ENCODE measurements at regions not wholly inside any gene's neighbourhood (a gene's known extent, or its start where the extent isn't known, plus 50 kb on each side); places are given as distances from the start of the nearest gene placed in this dataset.

GRCh38 chr1:101165954-101166353 lies 70.9 kb upstream of the S1PR1 start:
- H3K27ac Mint-ChIP-seq, result no peak overlapping the region
- H3K9me3 Mint-ChIP-seq, result peaks cover 18% of the 10 kb centered on the region
- no peak for DNase-seq
- no peak overlapping the region for H3K4me3 Mint-ChIP-seq
- H3K4me1 Mint-ChIP-seq, result peaks cover 19% of the 10 kb centered on the region
- intact Hi-C loops (cut with micrococcal nuclease), result no loop called here
- peaks cover 9% of the 10 kb centered on the region for H3K36me3 Mint-ChIP-seq (ENCODE audit: low read depth)
- no peaks in the 10 kb centered on the region for H3K27me3 Mint-ChIP-seq

DNA sequence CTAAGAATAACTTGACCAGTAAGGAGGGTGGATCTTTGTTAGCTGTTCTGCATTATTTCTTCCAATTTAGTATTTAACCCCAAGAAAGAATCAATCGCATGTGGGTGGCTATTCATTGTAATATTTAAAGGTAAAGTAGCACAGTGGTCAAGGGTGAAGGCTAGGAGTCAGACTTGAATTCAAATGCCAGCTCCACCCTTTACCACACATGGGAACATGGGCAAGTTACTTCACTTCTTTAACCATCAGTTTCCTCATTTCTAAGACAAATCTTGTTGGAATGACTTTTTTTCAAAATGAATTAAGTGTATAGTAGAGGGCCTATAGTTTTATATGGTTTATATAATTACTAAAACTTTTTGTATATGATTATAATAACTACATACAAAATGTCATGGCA lies 71.3 kb upstream of the S1PR1 start:
- Mint-ChIP-seq H3K27me3 (no peaks in the 10 kb centered on the region), H3K36me3 (ENCODE audit: low read depth) (peaks cover 11% of the 10 kb centered on the region), H3K4me3 (no peak overlapping the region), H3K9me3 (peaks cover 18% of the 10 kb centered on the region), H3K4me1 (peaks cover 19% of the 10 kb centered on the region), H3K27ac (no peak overlapping the region)
- intact Hi-C loops (cut with micrococcal nuclease), result no loop called here
- no peak for DNase-seq

DNA sequence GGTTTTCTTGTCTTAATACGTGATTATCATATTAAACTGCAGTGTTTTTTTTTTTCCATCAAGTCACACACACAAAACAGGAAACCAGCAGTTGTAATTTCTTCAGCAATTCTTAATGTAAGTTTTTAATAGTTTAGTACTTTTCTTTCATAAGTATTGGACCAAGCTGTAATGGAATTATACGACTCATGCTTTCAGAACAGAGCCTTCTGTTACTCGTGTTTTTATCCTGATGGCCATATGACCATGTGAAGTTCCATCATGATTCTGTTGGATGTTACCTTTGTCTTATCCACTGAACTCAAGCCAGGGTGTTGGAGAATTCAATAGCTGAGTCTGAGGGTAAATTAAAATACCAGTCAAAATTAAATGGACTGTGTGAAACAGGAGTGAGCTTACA lies 72.0 kb upstream of the S1PR1 start:
- intact Hi-C loops (cut with micrococcal nuclease), result no loop called here
- no peak overlapping the region for H3K27ac Mint-ChIP-seq
- no peak for DNase-seq
- no peak overlapping the region for H3K4me3 Mint-ChIP-seq
- H3K36me3 Mint-ChIP-seq (ENCODE audit: low read depth), result peaks cover 11% of the 10 kb centered on the region
- H3K27me3 Mint-ChIP-seq, result no peaks in the 10 kb centered on the region
- peaks cover 19% of the 10 kb centered on the region for H3K4me1 Mint-ChIP-seq
- H3K9me3 Mint-ChIP-seq, result peaks cover 23% of the 10 kb centered on the region

DNA sequence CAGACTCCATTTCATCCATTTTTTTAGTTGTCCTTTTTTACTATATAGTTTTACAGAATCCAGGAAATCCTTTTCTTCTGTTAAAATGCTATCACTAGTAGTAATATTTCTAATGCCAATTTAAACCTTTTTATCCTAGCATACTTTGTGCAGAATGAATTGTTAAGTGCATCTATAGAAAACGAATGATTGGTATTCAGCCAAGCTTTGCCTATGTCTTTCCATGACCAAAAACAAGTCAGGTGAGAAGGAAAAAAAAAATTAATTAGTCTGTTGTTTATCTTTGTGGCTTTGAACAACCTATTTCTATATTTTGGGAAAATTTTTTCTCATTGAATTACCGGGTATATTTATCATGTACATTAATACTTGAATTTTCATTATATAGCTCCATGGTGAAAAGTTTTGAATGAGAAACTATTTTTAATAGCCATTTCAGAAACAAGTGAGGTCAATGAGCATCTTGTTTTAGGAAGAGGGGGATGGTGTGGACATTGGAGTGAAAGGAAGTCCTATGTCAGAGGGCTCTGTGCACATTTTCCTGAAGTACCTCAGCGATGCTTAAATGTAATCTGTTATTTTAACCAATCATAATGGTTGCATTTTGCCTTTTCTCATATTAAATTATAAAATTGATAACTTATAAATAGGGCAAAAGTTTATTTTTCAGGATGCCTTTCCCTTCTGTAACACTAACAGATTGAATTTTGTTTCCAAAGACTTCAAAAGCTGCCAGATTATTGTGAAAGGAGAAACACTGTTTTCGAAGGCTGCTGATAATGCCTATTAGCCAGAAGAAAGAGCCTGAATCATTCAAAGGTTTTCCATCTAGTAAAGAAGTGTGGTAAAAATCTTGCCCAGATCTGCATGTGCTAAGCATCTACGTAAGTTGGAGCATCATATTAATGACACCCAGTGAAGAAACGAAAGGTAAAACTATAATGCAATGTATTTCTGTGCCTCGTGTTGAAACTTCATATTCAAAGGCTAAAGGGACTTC lies 73.8 kb upstream of the S1PR1 start:
- H3K27ac Mint-ChIP-seq, result no peak overlapping the region
- peaks cover 11% of the 10 kb centered on the region for H3K36me3 Mint-ChIP-seq (ENCODE audit: low read depth)
- no peak for DNase-seq
- intact Hi-C loops (cut with micrococcal nuclease), result no loop called here
- no peak overlapping the region for H3K4me3 Mint-ChIP-seq
- no peaks in the 10 kb centered on the region for H3K27me3 Mint-ChIP-seq
- peaks cover 31% of the 10 kb centered on the region for H3K9me3 Mint-ChIP-seq
- peaks cover 19% of the 10 kb centered on the region for H3K4me1 Mint-ChIP-seq

GRCh38 chr1:101162300-101162699 lies 74.5 kb upstream of the S1PR1 start:
- no peak for DNase-seq
- H3K27me3 Mint-ChIP-seq, result no peaks in the 10 kb centered on the region
- H3K27ac Mint-ChIP-seq, result no peak overlapping the region
- no peak overlapping the region for H3K4me3 Mint-ChIP-seq
- peaks cover 7% of the 10 kb centered on the region for H3K36me3 Mint-ChIP-seq (ENCODE audit: low read depth)
- intact Hi-C loops (cut with micrococcal nuclease), result no loop called here
- H3K9me3 Mint-ChIP-seq, result peaks cover 26% of the 10 kb centered on the region
- H3K4me1 Mint-ChIP-seq, result peaks cover 14% of the 10 kb centered on the region

DNA sequence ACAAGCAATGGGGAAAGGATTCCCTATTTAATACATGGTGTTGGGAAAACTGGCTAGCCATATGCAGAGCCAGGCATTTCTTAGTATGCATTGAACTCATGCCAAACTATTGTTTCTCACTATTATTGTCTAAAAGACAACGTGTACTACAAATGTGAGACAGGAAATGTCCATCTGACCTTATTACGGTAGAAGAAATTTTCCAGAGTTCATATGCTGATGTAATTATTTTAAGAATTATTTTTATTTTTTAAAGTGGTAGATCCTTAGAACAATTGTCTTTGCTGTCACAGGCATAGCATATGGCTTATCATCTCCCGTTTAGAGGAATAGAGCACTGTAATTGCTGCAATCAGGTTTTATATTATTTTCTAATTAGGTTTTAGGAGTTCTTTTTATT lies 75.2 kb upstream of the S1PR1 start:
- Mint-ChIP-seq H3K27ac (no peak overlapping the region), H3K36me3 (ENCODE audit: low read depth) (peaks cover 7% of the 10 kb centered on the region), H3K27me3 (no peaks in the 10 kb centered on the region), H3K4me1 (peaks cover 10% of the 10 kb centered on the region), H3K4me3 (no peak overlapping the region), H3K9me3 (peaks cover 20% of the 10 kb centered on the region)
- intact Hi-C loops (cut with micrococcal nuclease), result no loop called here
- no peak for DNase-seq

- Mint-ChIP-seq H3K27ac (no peak overlapping the region), H3K4me1 (peaks cover 12% of the 10 kb centered on the region), H3K4me3 (no peak overlapping the region), H3K27me3 (no peaks in the 10 kb centered on the region), H3K9me3 (peaks cover 13% of the 10 kb centered on the region), H3K36me3 (ENCODE audit: low read depth) (peaks cover 5% of the 10 kb centered on the region)
- no peak for DNase-seq
- intact Hi-C loops (cut with micrococcal nuclease), result no loop called here
Observed at GRCh38 chr1:101158424-101158823, 78.4 kb upstream of the S1PR1 start.

- Mint-ChIP-seq H3K27ac (no peak overlapping the region), H3K4me3 (no peak overlapping the region), H3K27me3 (no peaks in the 10 kb centered on the region), H3K36me3 (ENCODE audit: low read depth) (no peaks in the 10 kb centered on the region), H3K9me3 (peaks cover 6% of the 10 kb centered on the region), H3K4me1 (peaks cover 26% of the 10 kb centered on the region)
- no peak for DNase-seq
- intact Hi-C loops (cut with micrococcal nuclease), result no loop called here
Observed at GRCh38 chr1:101154547-101154946, 82.3 kb upstream of the S1PR1 start.

DNA sequence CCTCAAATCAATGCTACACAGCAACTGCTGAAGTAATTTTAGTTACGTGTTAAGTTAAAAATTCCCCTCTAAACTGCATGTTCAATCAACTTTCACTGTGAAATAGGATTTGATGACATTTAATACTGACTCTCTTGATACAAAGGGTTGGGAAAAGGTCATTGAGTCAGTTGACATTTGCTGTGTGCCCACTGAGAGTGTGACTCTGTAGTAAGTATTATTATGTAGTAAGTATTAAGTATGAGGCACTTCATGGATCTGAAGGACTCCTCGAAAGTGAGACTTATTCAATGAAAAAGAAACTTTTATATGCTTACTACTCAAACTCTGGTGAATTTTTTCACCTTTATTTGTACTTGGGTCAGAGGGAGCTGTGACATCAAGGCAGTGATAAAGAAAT lies 83.1 kb upstream of the S1PR1 start:
- DNase-seq, result no peak
- intact Hi-C loops (cut with micrococcal nuclease), result loop anchor here (1.0 kb wide), 1 partner anchor 25 kb away; no protein-coding TSS in a partner anchor
- H3K36me3 Mint-ChIP-seq (ENCODE audit: low read depth), result no peaks in the 10 kb centered on the region
- peaks cover 32% of the 10 kb centered on the region for H3K4me1 Mint-ChIP-seq
- peaks cover 5% of the 10 kb centered on the region for H3K9me3 Mint-ChIP-seq
- H3K4me3 Mint-ChIP-seq, result no peak overlapping the region
- no peaks in the 10 kb centered on the region for H3K27me3 Mint-ChIP-seq
- H3K27ac Mint-ChIP-seq, result peak overlapping the region; percentile 35

DNA sequence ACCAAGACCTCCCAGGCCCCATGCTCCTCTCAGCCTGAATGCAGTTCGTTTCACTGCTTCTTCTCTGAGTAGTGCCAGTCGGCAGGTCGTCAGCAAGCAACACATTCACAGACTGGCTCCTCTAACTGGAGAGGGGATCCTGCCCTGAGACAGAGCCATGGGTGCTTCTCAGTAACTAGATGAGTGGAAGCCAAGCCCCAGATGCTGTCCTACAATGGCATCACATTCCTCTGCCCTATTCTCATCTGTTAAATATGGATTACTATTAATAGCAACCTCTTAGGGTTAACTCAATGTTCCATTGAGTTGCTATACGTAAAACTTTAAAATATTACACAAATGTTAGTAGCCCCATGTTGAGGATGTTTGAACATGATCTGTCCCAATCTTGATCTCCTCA lies 84.2 kb upstream of the S1PR1 start:
- intact Hi-C loops (cut with micrococcal nuclease), result loop anchor here (1.0 kb wide), 1 partner anchor 26 kb away; no protein-coding TSS in a partner anchor
- Mint-ChIP-seq H3K27ac (no peak overlapping the region), H3K4me1 (peaks cover 29% of the 10 kb centered on the region), H3K36me3 (ENCODE audit: low read depth) (no peaks in the 10 kb centered on the region), H3K4me3 (no peak overlapping the region), H3K27me3 (no peaks in the 10 kb centered on the region), H3K9me3 (no peaks in the 10 kb centered on the region)
- DNase-seq, result no peak

GRCh38 chr1:101151286-101151685 lies 85.5 kb upstream of the S1PR1 start:
- Mint-ChIP-seq H3K27me3 (no peaks in the 10 kb centered on the region), H3K4me1 (peaks cover 29% of the 10 kb centered on the region), H3K9me3 (peaks cover 5% of the 10 kb centered on the region), H3K27ac (no peak overlapping the region), H3K4me3 (no peak overlapping the region), H3K36me3 (ENCODE audit: low read depth) (no peaks in the 10 kb centered on the region)
- DNase-seq, result no peak
- intact Hi-C loops (cut with micrococcal nuclease), result no loop called here

DNA sequence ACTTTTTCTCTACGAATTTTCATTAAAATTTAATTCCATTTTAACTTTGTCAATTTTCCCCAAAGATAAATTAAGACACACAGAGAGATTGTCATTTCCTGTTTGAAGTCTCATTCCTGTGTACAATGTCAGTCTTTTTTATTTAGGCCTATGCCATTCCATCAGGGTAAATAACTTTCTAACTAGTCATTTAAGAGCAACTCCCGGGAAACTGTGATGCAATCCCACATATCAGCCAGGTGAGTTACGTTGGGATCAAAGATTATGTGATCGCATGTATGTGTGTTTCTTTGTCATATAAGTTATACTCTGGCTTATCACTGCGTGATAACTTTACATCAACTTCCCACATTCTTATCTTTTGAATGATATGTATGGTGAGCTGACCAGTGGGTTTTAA lies 86.1 kb upstream of the S1PR1 start:
- no peaks in the 10 kb centered on the region for H3K36me3 Mint-ChIP-seq (ENCODE audit: low read depth)
- H3K4me3 Mint-ChIP-seq, result no peak overlapping the region
- intact Hi-C loops (cut with micrococcal nuclease), result no loop called here
- no peak overlapping the region for H3K27ac Mint-ChIP-seq
- H3K27me3 Mint-ChIP-seq, result no peaks in the 10 kb centered on the region
- peaks cover 5% of the 10 kb centered on the region for H3K9me3 Mint-ChIP-seq
- DNase-seq, result no peak
- peaks cover 29% of the 10 kb centered on the region for H3K4me1 Mint-ChIP-seq

DNA sequence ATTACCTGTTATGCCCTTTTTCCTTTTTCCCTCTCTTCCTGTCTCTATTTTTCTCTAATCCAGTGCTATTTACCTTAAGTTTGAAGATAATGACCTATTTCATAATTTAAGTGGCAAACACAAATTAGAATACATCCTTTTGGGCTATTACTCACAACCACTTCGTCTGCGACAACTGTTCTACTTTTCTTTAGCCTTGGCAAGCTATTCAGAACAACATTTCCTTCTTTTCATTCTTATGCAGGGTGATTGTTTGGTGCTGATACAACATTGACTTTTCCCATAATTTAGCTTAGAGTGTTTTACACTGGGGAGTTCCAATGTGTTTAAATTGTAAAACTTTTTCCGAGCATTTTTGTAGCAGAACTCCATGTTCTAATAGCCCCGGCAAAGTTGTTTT lies 86.6 kb upstream of the S1PR1 start:
- Mint-ChIP-seq H3K27ac (no peak overlapping the region), H3K4me1 (peaks cover 30% of the 10 kb centered on the region), H3K9me3 (peaks cover 5% of the 10 kb centered on the region), H3K36me3 (ENCODE audit: low read depth) (no peaks in the 10 kb centered on the region), H3K27me3 (no peaks in the 10 kb centered on the region), H3K4me3 (no peak overlapping the region)
- intact Hi-C loops (cut with micrococcal nuclease), result no loop called here
- DNase-seq, result no peak

DNA sequence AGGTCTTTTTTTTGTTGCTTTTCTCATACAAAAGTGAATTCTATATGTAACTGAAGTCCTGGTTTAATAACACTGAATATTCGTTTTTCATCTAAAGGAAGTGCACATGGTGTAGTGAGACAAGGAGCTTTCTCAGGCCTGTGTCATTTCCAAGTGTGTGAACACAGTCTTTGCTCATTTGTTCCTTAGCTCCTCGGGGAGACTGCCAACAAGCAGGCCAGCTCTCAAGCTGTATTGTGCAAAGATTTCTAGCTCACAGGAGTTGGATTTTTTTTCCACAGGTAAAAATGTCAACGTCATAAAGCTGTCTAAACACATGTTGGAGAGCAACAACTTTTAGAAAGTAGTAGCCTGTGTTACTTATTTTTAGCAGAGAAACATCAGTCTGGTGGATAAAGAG lies 87.8 kb upstream of the S1PR1 start:
- no peak for DNase-seq
- H3K4me1 Mint-ChIP-seq, result peaks cover 32% of the 10 kb centered on the region
- H3K36me3 Mint-ChIP-seq (ENCODE audit: low read depth), result no peaks in the 10 kb centered on the region
- intact Hi-C loops (cut with micrococcal nuclease), result no loop called here
- H3K4me3 Mint-ChIP-seq, result no peak overlapping the region
- H3K27ac Mint-ChIP-seq, result no peak overlapping the region
- H3K27me3 Mint-ChIP-seq, result no peaks in the 10 kb centered on the region
- peaks cover 5% of the 10 kb centered on the region for H3K9me3 Mint-ChIP-seq
